A673 (cell line): ENCODE measurements at regions not wholly inside any gene's neighbourhood (a gene's known extent, or its start where the extent isn't known, plus 50 kb on each side); places are given as distances from the start of the nearest gene placed in this dataset.

Experiments
- BruUV-seq: library from RNA; stranded (reverse); fragments of 400-500 nt; replicated peaks from 2 replicates; lab custom pipeline; 2021; lab: Mats Ljungman, UMichigan
- CTCF ChIA-PET: fragments of 300-600 bp; sonication (Branson Sonifier 250); formaldehyde crosslinking; loops from one replicate; lab custom pipeline; 2022; ENCODE audit warnings: antibody characterized with exemption; lab: Charles Lee
- POLR2A ChIA-PET: fragments of 300-600 bp; sonication (Branson Sonifier 250); formaldehyde crosslinking; loops from one replicate; lab custom pipeline; 2022; ENCODE audit warnings: antibody characterized with exemption; ENCODE audit not compliant: low non-redundant PET; lab: Charles Lee
- DNase-seq: peaks from one replicate; pipeline ENCODE4 v3.0.0-alpha.2; 2015; ENCODE audit warnings: low spot score
- H3K27ac ChIP-seq: fragments of 200-600 bp; sonication (generic); 2 replicates; pipeline ENCODE4 v1.5.1; 2016; ENCODE audit warnings: mixed run types, low read depth, mild to moderate bottlenecking, mixed read lengths, antibody characterized with exemption, low read length; ENCODE audit not compliant: poor library complexity, severe bottlenecking
- H3K27me3 ChIP-seq: fragments of 200-600 bp; sonication (generic); replicated peaks from 2 replicates; pipeline ENCODE4 v1.6.1; 2017; ENCODE audit warnings: mixed run types, low read depth, mild to moderate bottlenecking, mixed read lengths, antibody characterized with exemption, low read length; ENCODE audit not compliant: insufficient read depth, poor library complexity
- H3K36me3 ChIP-seq: fragments of 200-600 bp; sonication (generic); 2 replicates; pipeline ENCODE4 v1.6.1; 2016; ENCODE audit warnings: mixed run types, mild to moderate bottlenecking, mixed read lengths, antibody characterized with exemption, low read length; ENCODE audit not compliant: insufficient read depth, poor library complexity, severe bottlenecking
- H3K4me1 ChIP-seq: fragments of 200-600 bp; sonication (generic); 2 replicates; pipeline ENCODE4 v1.6.1; 2017; ENCODE audit warnings: mixed run types, mild to moderate bottlenecking, mixed read lengths, antibody characterized with exemption, low read length; ENCODE audit not compliant: insufficient read depth, poor library complexity, severe bottlenecking
- H3K4me3 ChIP-seq: fragments of 200-600 bp; sonication (generic); 2 replicates; pipeline ENCODE4 v1.5.1; 2016; ENCODE audit warnings: low read depth, mixed run types, mild to moderate bottlenecking, mixed read lengths, low read length; ENCODE audit not compliant: poor library complexity, severe bottlenecking
- H3K9me3 ChIP-seq: fragments of 200-600 bp; sonication (generic); 2 replicates; pipeline ENCODE4 v1.6.1; 2016; ENCODE audit warnings: mixed run types, low read depth, mild to moderate bottlenecking, mixed read lengths, antibody characterized with exemption, low read length; ENCODE audit not compliant: poor library complexity, severe bottlenecking
- EZH2 ChIP-seq: fragments of 200-600 bp; sonication (generic); IDR thresholded peaks from 2 replicates; pipeline ENCODE4 v1.6.1; 2017; ENCODE audit warnings: borderline replicate concordance, low read depth, mild to moderate bottlenecking, mixed read lengths, antibody characterized with exemption, low read length; ENCODE audit not compliant: poor library complexity, severe bottlenecking
- intact Hi-C: fragments of 100-400 bp; cut with micrococcal nuclease; formaldehyde crosslinking; loops from one replicate; pipeline ENCODE4 v1.10.0; 2022; ENCODE audit not compliant: unreplicated experiment
- TF ChIP-seq, protein P1 (sequence below): fragments of 300-800, 200-600 bp; sonication (generic); conservative IDR thresholded peaks from 2 replicates; pipeline ENCODE4 v1.5.1; 2017; ENCODE audit warnings: low read depth, mild to moderate bottlenecking, antibody characterized with exemption, low read length, moderate library complexity, mixed read lengths

DNA sequence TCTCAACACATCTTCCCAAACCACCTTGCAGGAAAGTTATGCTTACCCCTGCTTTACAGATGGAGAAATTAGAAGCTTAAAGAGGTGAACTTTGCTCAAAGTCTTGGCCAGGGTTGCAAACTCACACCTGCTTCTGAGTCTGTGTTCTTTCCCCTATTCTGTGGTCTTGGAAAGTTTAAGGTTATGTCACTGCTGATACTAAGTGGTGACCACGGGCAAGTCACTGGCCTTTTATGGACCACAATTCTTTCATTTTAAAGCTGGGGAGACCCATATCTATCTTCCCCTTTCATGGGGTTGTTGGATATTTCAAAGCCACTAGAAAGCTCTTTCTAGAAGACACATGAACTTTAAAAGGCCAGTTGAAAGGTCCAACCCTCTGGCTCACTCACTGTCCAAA lies 95.4 kb upstream of the KLF4 start:
- H3K36me3 ChIP-seq, result no peaks in the 10 kb centered on the region
- no peak overlapping the region for H3K27ac ChIP-seq
- no peak for DNase-seq
- no TSS peak for BruUV-seq
- TF ChIP-seq, protein P1, sequence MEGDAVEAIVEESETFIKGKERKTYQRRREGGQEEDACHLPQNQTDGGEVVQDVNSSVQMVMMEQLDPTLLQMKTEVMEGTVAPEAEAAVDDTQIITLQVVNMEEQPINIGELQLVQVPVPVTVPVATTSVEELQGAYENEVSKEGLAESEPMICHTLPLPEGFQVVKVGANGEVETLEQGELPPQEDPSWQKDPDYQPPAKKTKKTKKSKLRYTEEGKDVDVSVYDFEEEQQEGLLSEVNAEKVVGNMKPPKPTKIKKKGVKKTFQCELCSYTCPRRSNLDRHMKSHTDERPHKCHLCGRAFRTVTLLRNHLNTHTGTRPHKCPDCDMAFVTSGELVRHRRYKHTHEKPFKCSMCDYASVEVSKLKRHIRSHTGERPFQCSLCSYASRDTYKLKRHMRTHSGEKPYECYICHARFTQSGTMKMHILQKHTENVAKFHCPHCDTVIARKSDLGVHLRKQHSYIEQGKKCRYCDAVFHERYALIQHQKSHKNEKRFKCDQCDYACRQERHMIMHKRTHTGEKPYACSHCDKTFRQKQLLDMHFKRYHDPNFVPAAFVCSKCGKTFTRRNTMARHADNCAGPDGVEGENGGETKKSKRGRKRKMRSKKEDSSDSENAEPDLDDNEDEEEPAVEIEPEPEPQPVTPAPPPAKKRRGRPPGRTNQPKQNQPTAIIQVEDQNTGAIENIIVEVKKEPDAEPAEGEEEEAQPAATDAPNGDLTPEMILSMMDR, result no peak
- no peak for TF ChIP-seq EZH2
- ChIA-PET CTCF (no interaction called here), POLR2A (no interaction called here)
- no peak overlapping the region for H3K4me3 ChIP-seq
- H3K4me1 ChIP-seq, result no peaks in the 10 kb centered on the region
- H3K27me3 ChIP-seq, result no peaks in the 10 kb centered on the region
- intact Hi-C loops, result no loop called here
- H3K9me3 ChIP-seq, result no peaks in the 10 kb centered on the region

DNA sequence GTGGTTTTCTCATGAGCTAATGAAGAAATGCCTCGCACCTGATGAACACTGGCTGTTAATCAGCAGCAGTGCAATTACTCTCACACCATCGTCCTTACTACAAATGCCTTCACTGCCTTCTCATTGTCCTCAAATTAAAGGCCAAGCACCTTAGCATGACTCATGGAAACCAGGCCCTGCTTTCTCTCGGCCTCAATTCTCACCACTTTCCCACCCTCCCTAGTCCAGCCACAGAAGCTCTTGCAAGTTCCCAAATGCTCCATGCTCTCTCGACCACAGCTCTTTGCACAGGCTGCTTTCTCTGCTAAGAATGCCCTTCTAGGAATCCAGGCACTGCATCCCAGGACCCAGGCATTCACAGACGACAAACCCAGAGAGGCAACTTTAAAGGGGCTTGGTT lies 94.6 kb upstream of the KLF4 start:
- Histone ChIP-seq H3K27ac (no peak overlapping the region), H3K36me3 (no peaks in the 10 kb centered on the region), H3K27me3 (no peaks in the 10 kb centered on the region), H3K9me3 (no peaks in the 10 kb centered on the region), H3K4me3 (no peak overlapping the region), H3K4me1 (no peaks in the 10 kb centered on the region)
- no TSS peak for BruUV-seq
- POLR2A ChIA-PET, result no interaction called here
- intact Hi-C loops, result no loop called here
- DNase-seq, result no peak
- CTCF ChIA-PET, result no interaction called here
- TF ChIP-seq, protein P1, result no peak
- TF ChIP-seq EZH2, result no peak

DNA sequence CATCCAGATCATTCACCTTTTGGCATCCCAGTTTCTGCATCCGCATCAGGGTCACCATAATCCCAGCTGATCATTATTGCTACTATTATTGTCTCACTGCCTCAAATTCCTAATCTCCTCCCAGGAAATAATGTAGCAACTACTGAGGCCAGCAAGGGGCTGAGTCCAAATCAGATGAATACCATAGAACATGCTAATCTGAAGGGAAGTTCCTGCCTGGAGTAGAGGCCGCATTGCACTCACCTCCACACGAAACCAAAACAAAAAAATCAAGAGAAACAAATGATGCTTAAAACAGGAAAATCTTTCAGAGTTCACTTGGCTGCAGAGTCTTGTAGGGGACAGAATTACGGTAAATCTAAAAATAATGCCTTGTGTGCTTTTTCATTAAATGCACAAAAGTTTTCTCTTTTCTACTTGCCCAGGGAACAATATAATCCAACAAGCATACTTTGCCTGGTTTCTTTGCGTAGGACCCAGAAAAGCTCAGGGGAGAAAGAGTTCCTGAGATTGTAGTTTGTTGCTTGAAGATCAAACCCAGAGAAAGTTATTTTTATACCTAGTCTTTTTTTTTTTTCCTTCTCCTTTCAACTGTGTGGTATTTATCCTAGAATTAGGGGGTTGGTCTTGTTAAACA lies 87.7 kb upstream of the KLF4 start:
- ChIA-PET POLR2A (interaction anchor here (0.7 kb wide), 1 partner anchor 717 kb away, joined by 4 read pairs; no protein-coding TSS in a partner anchor), CTCF (no interaction called here)

More for the DNA sequence above, 87.7 kb upstream of the KLF4 start:
- Histone ChIP-seq H3K36me3 (no peaks in the 10 kb centered on the region), H3K9me3 (no peaks in the 10 kb centered on the region), H3K4me1 (no peaks in the 10 kb centered on the region), H3K4me3 (no peak overlapping the region), H3K27me3 (no peaks in the 10 kb centered on the region), H3K27ac (no peak overlapping the region)
- TF ChIP-seq, protein P1, result no peak
- no peak for TF ChIP-seq EZH2
- intact Hi-C loops, result no loop called here
- no peak for DNase-seq
- BruUV-seq, result no TSS peak
